ENCODE measurements at regions not wholly inside any gene's neighbourhood (a gene's known extent, or its start where the extent isn't known, plus 50 kb on each side); places are given as distances from the start of the nearest gene placed in this dataset.

- no peaks in the 10 kb centered on the region for H3K4me1 Mint-ChIP-seq
- no peak for DNase-seq (ENCODE audit: low spot score)
- ChIA-PET POLR2A (interaction anchor here (0.5 kb wide), 1 partner anchor 18 kb away, joined by 3 read pairs; no protein-coding TSS in a partner anchor), CTCF (interaction anchor here (0.6 kb wide), 1 partner anchor 351 kb away, joined by 4 read pairs; no protein-coding TSS in a partner anchor)
- H3K36me3 Mint-ChIP-seq, result no peaks in the 10 kb centered on the region
- TF ChIP-seq, protein P1, sequence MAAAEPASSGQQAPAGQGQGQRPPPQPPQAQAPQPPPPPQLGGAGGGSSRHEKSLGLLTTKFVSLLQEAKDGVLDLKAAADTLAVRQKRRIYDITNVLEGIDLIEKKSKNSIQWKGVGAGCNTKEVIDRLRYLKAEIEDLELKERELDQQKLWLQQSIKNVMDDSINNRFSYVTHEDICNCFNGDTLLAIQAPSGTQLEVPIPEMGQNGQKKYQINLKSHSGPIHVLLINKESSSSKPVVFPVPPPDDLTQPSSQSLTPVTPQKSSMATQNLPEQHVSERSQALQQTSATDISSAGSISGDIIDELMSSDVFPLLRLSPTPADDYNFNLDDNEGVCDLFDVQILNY (CRISPR knock-in tag; IDR thresholded peaks at IDR 0.05), result no peak
- TF ChIP-seq, protein P2, sequence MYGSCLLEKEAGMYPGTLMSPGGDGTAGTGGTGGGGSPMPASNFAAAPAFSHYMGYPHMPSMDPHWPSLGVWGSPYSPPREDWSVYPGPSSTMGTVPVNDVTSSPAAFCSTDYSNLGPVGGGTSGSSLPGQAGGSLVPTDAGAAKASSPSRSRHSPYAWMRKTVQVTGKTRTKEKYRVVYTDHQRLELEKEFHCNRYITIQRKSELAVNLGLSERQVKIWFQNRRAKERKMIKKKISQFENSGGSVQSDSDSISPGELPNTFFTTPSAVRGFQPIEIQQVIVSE (CRISPR knock-in tag; IDR thresholded peaks at IDR 0.05; ENCODE audit: borderline replicate concordance), result no peak
- no peak for TF ChIP-seq RORB (CRISPR knock-in tag; IDR thresholded peaks at IDR 0.05)
- no peak for TF ChIP-seq GRHL2 (CRISPR knock-in tag; IDR thresholded peaks at IDR 0.05; ENCODE audit: insufficient replicate concordance, severe bottlenecking)
- TF ChIP-seq, protein P3, sequence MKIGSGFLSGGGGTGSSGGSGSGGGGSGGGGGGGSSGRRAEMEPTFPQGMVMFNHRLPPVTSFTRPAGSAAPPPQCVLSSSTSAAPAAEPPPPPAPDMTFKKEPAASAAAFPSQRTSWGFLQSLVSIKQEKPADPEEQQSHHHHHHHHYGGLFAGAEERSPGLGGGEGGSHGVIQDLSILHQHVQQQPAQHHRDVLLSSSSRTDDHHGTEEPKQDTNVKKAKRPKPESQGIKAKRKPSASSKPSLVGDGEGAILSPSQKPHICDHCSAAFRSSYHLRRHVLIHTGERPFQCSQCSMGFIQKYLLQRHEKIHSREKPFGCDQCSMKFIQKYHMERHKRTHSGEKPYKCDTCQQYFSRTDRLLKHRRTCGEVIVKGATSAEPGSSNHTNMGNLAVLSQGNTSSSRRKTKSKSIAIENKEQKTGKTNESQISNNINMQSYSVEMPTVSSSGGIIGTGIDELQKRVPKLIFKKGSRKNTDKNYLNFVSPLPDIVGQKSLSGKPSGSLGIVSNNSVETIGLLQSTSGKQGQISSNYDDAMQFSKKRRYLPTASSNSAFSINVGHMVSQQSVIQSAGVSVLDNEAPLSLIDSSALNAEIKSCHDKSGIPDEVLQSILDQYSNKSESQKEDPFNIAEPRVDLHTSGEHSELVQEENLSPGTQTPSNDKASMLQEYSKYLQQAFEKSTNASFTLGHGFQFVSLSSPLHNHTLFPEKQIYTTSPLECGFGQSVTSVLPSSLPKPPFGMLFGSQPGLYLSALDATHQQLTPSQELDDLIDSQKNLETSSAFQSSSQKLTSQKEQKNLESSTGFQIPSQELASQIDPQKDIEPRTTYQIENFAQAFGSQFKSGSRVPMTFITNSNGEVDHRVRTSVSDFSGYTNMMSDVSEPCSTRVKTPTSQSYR (CRISPR knock-in tag; IDR thresholded peaks at IDR 0.05), result no peak
- TF ChIP-seq CBFB (CRISPR knock-in tag; IDR thresholded peaks at IDR 0.05; ENCODE audit: low read depth), result no peak
- TF ChIP-seq ATF1 (CRISPR knock-in tag; IDR thresholded peaks at IDR 0.05), result no peak
- no peak for TF ChIP-seq TEAD1 (CRISPR knock-in tag; IDR thresholded peaks at IDR 0.05)
- TF ChIP-seq ZBTB21 (CRISPR knock-in tag; IDR thresholded peaks at IDR 0.05; ENCODE audit: borderline replicate concordance), result no peak
- no peak for TF ChIP-seq ZNF396 (CRISPR knock-in tag; IDR thresholded peaks at IDR 0.05; ENCODE audit: borderline replicate concordance)
- TF ChIP-seq SP1 (CRISPR knock-in tag; conservative IDR thresholded peaks at IDR 0.05), result no peak
- TF ChIP-seq RELA (CRISPR knock-in tag; IDR thresholded peaks at IDR 0.05; ENCODE audit: borderline replicate concordance), result no peak
- TF ChIP-seq FOXJ3 (CRISPR knock-in tag; IDR thresholded peaks at IDR 0.05; ENCODE audit: borderline replicate concordance), result no peak
- TF ChIP-seq CREB1 (CRISPR knock-in tag; IDR thresholded peaks at IDR 0.05), result no peak
- no peaks in the 10 kb centered on the region; the same call in 1 of the 2 replicates for H3K27me3 Mint-ChIP-seq (ENCODE audit: low read depth)
- H3K9me3 Mint-ChIP-seq, result no peaks in the 10 kb centered on the region
- H3K27ac Mint-ChIP-seq, result no peak overlapping the region
- H3K4me3 Mint-ChIP-seq, result no peak overlapping the region
- no peak for ATAC-seq
These were observed 56.3 kb upstream of the MRPS22 start for GRCh38 chr3:139287557-139287956.

GRCh38 chr3:139288266-139288821, 55.5 kb upstream of the MRPS22 start:
- no peaks in the 10 kb centered on the region for H3K36me3 Mint-ChIP-seq
- no peak overlapping the region for H3K4me3 Mint-ChIP-seq
- no peaks in the 10 kb centered on the region; the same call in 1 of the 2 replicates for H3K27me3 Mint-ChIP-seq (ENCODE audit: low read depth)
- H3K4me1 Mint-ChIP-seq, result no peaks in the 10 kb centered on the region
- no peak for TF ChIP-seq TEAD4 (CRISPR knock-in tag; IDR thresholded peaks at IDR 0.05)
- no peak for TF ChIP-seq FOXP4 (CRISPR knock-in tag; IDR thresholded peaks at IDR 0.05)
- TF ChIP-seq ZBTB21 (CRISPR knock-in tag; IDR thresholded peaks at IDR 0.05; ENCODE audit: borderline replicate concordance), result no peak
- no peak for TF ChIP-seq NR1H2 (CRISPR knock-in tag; IDR thresholded peaks at IDR 0.05)
- TF ChIP-seq CREM (CRISPR knock-in tag; IDR thresholded peaks at IDR 0.05), result no peak
- TF ChIP-seq RORB (CRISPR knock-in tag; IDR thresholded peaks at IDR 0.05), result no peak
- no peak for TF ChIP-seq TCF7 (CRISPR knock-in tag; IDR thresholded peaks at IDR 0.05; ENCODE audit: low read depth)
- no peak for TF ChIP-seq CBFB (CRISPR knock-in tag; IDR thresholded peaks at IDR 0.05; ENCODE audit: low read depth)
- TF ChIP-seq SMAD4 (CRISPR knock-in tag; IDR thresholded peaks at IDR 0.05), result no peak
- no peak for TF ChIP-seq NFE2L1 (CRISPR knock-in tag; IDR thresholded peaks at IDR 0.05)
- no peak for ATAC-seq
- DNase-seq (ENCODE audit: low spot score), result no peak
- H3K9me3 Mint-ChIP-seq, result no peaks in the 10 kb centered on the region
- no peak overlapping the region for H3K27ac Mint-ChIP-seq
- POLR2A ChIA-PET, result no interaction called here
- CTCF ChIA-PET, result no interaction called here

Measured in WTC11 (cell line).